CD8-positive, alpha-beta memory T cell (primary cell): ENCODE measurements at regions not wholly inside any gene's neighbourhood (a gene's known extent, or its start where the extent isn't known, plus 50 kb on each side); places are given as distances from the start of the nearest gene placed in this dataset.
"Not testable (repeated sequence)": the region's sequence is repeated elsewhere in the genome, so short reads cannot be mapped to it uniquely, and the experiment has no call there.

Experiments used
- CTCF ChIA-PET: fragments of 350-600 bp; sonication (Branson Sonifier 250); formaldehyde crosslinking; loops from one replicate; lab custom pipeline; 2021; ENCODE audit warnings: antibody characterized with exemption; lab: Charles Lee
- POLR2A ChIA-PET: fragments of 350-600 bp; sonication (Branson Sonifier 250); formaldehyde crosslinking; loops from one replicate; lab custom pipeline; 2021; ENCODE audit warnings: antibody characterized with exemption; lab: Charles Lee
- DNase-seq, 5 donors: peaks; one replicate each; pipeline versions ENCODE4 v3.0.0 to v3.0.0-alpha.2; 2020 to 2022; ENCODE audit warnings: mixed read lengths in 1 of 5
- H3K27ac ChIP-seq: one replicate; pipeline ENCODE4 v1.7.0; 2013; ENCODE audit warnings: low read depth, mild to moderate bottlenecking, low read length, moderate library complexity
- H3K27me3 ChIP-seq: 2 replicates; pipeline ENCODE4 v1.7.0; 2013; ENCODE audit warnings: low read length, mild to moderate bottlenecking; ENCODE audit not compliant: insufficient read depth, poor library complexity, severe bottlenecking
- H3K36me3 ChIP-seq: 2 replicates; pipeline ENCODE4 v1.7.0; 2013; ENCODE audit warnings: mild to moderate bottlenecking, low read length, moderate library complexity; ENCODE audit not compliant: insufficient read depth
- H3K4me1 ChIP-seq: 2 replicates; pipeline ENCODE4 v1.7.0; 2013; ENCODE audit warnings: mild to moderate bottlenecking, low read length, moderate library complexity; ENCODE audit not compliant: insufficient read depth
- H3K4me3 ChIP-seq: 2 replicates; pipeline ENCODE4 v1.7.0; 2013; ENCODE audit warnings: mild to moderate bottlenecking, low read length
- H3K9me3 ChIP-seq: 2 replicates; pipeline ENCODE4 v1.7.0; 2013; ENCODE audit warnings: mild to moderate bottlenecking, low read length
- H3K27ac Mint-ChIP-seq, 8 donors: one replicate each; pipeline ENCODE4 v1.8.0; 2020 to 2021; ENCODE audit warnings: mixed read lengths in 8 of 8, mild to moderate bottlenecking in 6 of 8, inconsistent platforms in 3 of 8, moderate library complexity in 3 of 8
- H3K27me3 Mint-ChIP-seq, 2 donors: one replicate each; pipeline ENCODE4 v1.8.0; 2020 to 2021; ENCODE audit warnings: mixed read lengths in 2 of 2, mild to moderate bottlenecking in 1 of 2, moderate library complexity in 1 of 2
- H3K36me3 Mint-ChIP-seq, 3 donors: one replicate each; pipeline ENCODE4 v1.8.0; 2020 to 2021; ENCODE audit warnings: mixed read lengths in 3 of 3, inconsistent platforms in 1 of 3, mild to moderate bottlenecking in 1 of 3
- H3K4me1 Mint-ChIP-seq, 3 donors: one replicate each; pipeline ENCODE4 v1.8.0; 2020 to 2021; ENCODE audit warnings: mixed read lengths in 3 of 3, inconsistent platforms in 1 of 3, mild to moderate bottlenecking in 1 of 3
- H3K4me3 Mint-ChIP-seq, 7 donors: one replicate each; pipeline ENCODE4 v1.8.0; 2020 to 2021; ENCODE audit warnings: mixed read lengths in 7 of 7, mild to moderate bottlenecking in 6 of 7, moderate library complexity in 4 of 7, inconsistent platforms in 2 of 7
- H3K9me3 Mint-ChIP-seq, 5 donors: one replicate each; pipeline ENCODE4 v1.8.0; 2020 to 2022; ENCODE audit warnings: mixed read lengths in 5 of 5, mild to moderate bottlenecking in 3 of 5, moderate library complexity in 2 of 5, inconsistent platforms in 1 of 5

- no peak overlapping the region for H3K27ac ChIP-seq
- peaks cover 0 to 11% (median 4%) of the 10 kb centered on the region in 5 donors for H3K9me3 Mint-ChIP-seq
- no peak overlapping the region for H3K4me3 Mint-ChIP-seq
- no peaks in the 10 kb centered on the region for H3K9me3 ChIP-seq
- no peaks in the 10 kb centered on the region for H3K36me3 ChIP-seq
- no peaks in the 10 kb centered on the region for H3K4me1 ChIP-seq
- no peak overlapping the region for H3K27ac Mint-ChIP-seq
- H3K4me1 Mint-ChIP-seq = no peaks in the 10 kb centered on the region
- H3K4me3 ChIP-seq = no peak overlapping the region
- no peaks in the 10 kb centered on the region for H3K27me3 Mint-ChIP-seq
- ChIA-PET POLR2A (no interaction called here), CTCF (no interaction called here)
- no peak for DNase-seq
- H3K27me3 ChIP-seq = no peaks in the 10 kb centered on the region
- no peaks in the 10 kb centered on the region for H3K36me3 Mint-ChIP-seq
Observed at GRCh38 chr2:66103581-66103980, 331.3 kb upstream of the MEIS1 start.

GRCh38 chr2:66101206-66101605 lies 333.7 kb upstream of the MEIS1 start:
- Mint-ChIP-seq H3K4me3 (no peak overlapping the region), H3K36me3 (no peaks in the 10 kb centered on the region), H3K4me1 (no peaks in the 10 kb centered on the region), H3K27ac (no peak overlapping the region), H3K9me3 (peaks cover 0 to 10% (median 5%) of the 10 kb centered on the region in 5 donors), H3K27me3 (no peaks in the 10 kb centered on the region)
- H3K36me3 ChIP-seq = no peaks in the 10 kb centered on the region
- no peaks in the 10 kb centered on the region for H3K27me3 ChIP-seq
- no peaks in the 10 kb centered on the region for H3K4me1 ChIP-seq
- H3K4me3 ChIP-seq = no peak overlapping the region
- ChIA-PET CTCF (no interaction called here), POLR2A (no interaction called here)
- DNase-seq = no peak
- H3K27ac ChIP-seq = no peak overlapping the region
- no peaks in the 10 kb centered on the region for H3K9me3 ChIP-seq

DNA sequence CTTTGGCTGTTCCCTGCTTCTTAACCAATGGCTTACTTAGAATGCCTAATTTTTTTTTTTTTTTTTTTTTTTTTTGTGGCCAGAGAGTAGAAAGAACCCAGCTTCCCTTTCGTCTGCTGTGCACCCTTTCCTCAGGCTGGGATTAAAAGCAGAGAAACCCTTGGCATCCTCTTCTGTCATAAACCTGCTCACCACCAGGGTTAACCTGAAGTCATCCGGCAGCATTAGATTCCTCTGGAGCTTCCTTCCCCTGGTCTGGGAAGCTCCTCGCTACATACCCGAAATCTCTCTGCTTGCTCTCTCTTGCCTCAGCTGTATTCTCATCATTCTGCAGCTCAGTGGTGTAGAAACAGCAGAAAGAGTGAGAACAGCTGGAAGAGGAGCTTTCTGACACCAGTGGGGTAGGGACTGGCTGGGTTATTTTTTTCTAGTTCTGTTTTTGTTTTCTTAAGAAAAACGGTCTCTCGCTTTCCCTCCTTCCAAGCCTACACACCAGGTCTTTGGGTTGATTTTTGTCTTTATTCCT lies 339.0 kb upstream of the MEIS1 start:
- Mint-ChIP-seq H3K4me3 (no peak overlapping the region), H3K4me1 (no peaks in the 10 kb centered on the region), H3K9me3 (peaks cover 3 to 10% (median 5%) of the 10 kb centered on the region in 5 donors), H3K27me3 (no peaks in the 10 kb centered on the region), H3K27ac (no peak overlapping the region), H3K36me3 (no peaks in the 10 kb centered on the region)
- no peaks in the 10 kb centered on the region for H3K36me3 ChIP-seq
- DNase-seq = no peak
- ChIA-PET POLR2A (no interaction called here), CTCF (no interaction called here)
- no peaks in the 10 kb centered on the region for H3K27me3 ChIP-seq
- H3K4me3 ChIP-seq = no peak overlapping the region
- H3K9me3 ChIP-seq = no peaks in the 10 kb centered on the region
- no peak overlapping the region for H3K27ac ChIP-seq
- H3K4me1 ChIP-seq = no peaks in the 10 kb centered on the region

DNA sequence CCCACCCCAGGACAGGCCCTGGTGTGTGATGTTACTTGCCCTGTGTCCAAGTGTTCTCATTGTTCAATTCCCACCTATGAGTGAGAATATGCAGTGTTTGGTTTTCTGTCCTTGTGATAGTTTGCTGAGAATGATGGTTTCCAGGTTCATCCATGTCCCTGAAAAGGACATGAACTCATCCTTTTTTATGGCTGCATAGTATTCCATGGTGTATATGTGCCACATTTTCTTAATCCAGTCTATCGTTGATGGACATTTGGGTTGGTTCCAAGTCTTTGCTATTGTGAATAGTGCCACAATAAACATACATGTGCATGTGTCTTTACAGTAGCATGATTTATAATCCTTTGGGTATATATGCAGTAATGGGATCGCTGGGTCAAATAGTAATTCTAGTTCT lies 340.2 kb upstream of the MEIS1 start:
- POLR2A ChIA-PET, H3K4me1 ChIP-seq, H3K27me3 Mint-ChIP-seq, H3K27me3 ChIP-seq, H3K4me3 ChIP-seq, H3K36me3 Mint-ChIP-seq, H3K36me3 ChIP-seq, H3K27ac ChIP-seq, H3K4me3 Mint-ChIP-seq, H3K4me1 Mint-ChIP-seq, DNase-seq, H3K27ac Mint-ChIP-seq, CTCF ChIA-PET, H3K9me3 ChIP-seq: not testable (repeated sequence)
- peaks cover 3 to 13% (median 11%) of the 10 kb centered on the region in 5 donors for H3K9me3 Mint-ChIP-seq

DNA sequence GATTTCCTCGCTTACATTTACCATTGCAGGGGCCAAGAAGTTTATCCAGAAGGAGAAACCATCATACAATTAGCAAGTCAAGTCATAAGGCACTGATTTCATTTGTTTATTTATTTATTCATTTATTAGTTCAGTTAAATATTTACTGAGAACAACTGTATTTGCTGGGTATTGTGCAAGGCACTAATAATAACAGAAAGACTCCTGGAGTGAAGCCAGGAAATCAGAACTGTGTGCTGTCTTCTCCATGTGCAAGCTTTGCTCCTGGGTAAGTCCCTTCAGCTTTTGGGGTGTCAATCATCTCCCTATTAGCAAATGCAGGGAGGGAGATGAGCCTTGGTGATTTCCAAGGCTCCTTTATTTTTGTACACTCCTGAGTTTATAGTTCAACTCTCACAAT lies 341.6 kb upstream of the MEIS1 start:
- Mint-ChIP-seq H3K9me3 (peaks cover 3 to 22% (median 13%) of the 10 kb centered on the region in 5 donors), H3K27ac (no peak overlapping the region), H3K36me3 (no peaks in the 10 kb centered on the region), H3K4me1 (no peaks in the 10 kb centered on the region), H3K4me3 (no peak overlapping the region), H3K27me3 (no peaks in the 10 kb centered on the region)
- CTCF ChIA-PET = no interaction called here
- Histone ChIP-seq H3K9me3 (no peaks in the 10 kb centered on the region), H3K27me3 (no peaks in the 10 kb centered on the region), H3K4me1 (no peaks in the 10 kb centered on the region), H3K27ac (no peak overlapping the region), H3K4me3 (no peak overlapping the region), H3K36me3 (no peaks in the 10 kb centered on the region)
- POLR2A ChIA-PET = no interaction called here
- DNase-seq = no peak

DNA sequence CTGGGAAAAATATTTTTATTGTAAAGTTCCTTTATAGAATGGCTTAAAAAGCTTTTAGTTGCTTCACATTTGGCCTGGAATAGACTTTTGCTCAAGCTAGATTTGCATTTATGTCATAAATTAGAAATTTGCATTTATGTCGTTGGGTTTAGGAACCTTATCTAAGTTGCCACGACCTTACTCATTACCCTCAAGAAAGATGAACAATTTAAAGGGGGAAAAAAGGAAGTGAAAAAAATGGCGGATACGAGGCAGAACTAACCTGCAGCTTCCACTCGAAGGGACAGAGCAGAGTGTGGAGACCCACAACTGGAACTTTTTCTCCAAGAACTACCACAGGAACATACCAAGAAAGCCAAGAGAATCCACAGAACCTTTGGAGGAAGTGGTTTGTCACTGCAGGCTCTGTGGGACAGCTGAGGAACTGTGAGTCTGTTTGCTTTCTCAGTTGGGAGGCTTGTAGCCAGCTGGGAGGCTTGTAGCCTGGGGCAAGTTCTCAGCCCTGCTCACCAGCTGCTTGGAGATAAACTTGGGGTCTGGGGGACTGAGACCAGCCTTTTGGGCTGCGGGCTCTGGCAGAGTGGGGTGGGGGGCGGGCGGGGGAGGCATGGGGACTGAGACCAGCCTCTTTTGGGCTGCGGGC lies 349.9 kb upstream of the MEIS1 start:
- Histone ChIP-seq H3K4me1 (no peaks in the 10 kb centered on the region), H3K27ac (no peak overlapping the region), H3K36me3 (no peaks in the 10 kb centered on the region), H3K4me3 (no peak overlapping the region), H3K9me3 (no peaks in the 10 kb centered on the region), H3K27me3 (no peaks in the 10 kb centered on the region)
- H3K36me3 Mint-ChIP-seq = no peaks in the 10 kb centered on the region
- H3K27me3 Mint-ChIP-seq = peaks cover 0 to 2% of the 10 kb centered on the region in 2 donors
- H3K9me3 Mint-ChIP-seq = peaks cover 4 to 26% (median 11%) of the 10 kb centered on the region in 5 donors
- H3K4me3 Mint-ChIP-seq = no peak overlapping the region
- DNase-seq = no peak
- no peaks in the 10 kb centered on the region for H3K4me1 Mint-ChIP-seq
- CTCF ChIA-PET = no interaction called here
- H3K27ac Mint-ChIP-seq = no peak overlapping the region
- POLR2A ChIA-PET = no interaction called here

- no peak for DNase-seq
- Histone ChIP-seq H3K4me1 (no peaks in the 10 kb centered on the region), H3K27me3 (no peaks in the 10 kb centered on the region), H3K27ac (no peak overlapping the region), H3K36me3 (no peaks in the 10 kb centered on the region), H3K9me3 (no peaks in the 10 kb centered on the region), H3K4me3 (no peak overlapping the region)
- Mint-ChIP-seq H3K9me3 (peaks cover 0 to 17% (median 6%) of the 10 kb centered on the region in 5 donors), H3K27me3 (peaks cover 0 to 2% of the 10 kb centered on the region in 2 donors), H3K4me3 (no peak overlapping the region), H3K27ac (no peak overlapping the region), H3K36me3 (no peaks in the 10 kb centered on the region), H3K4me1 (no peaks in the 10 kb centered on the region)
- ChIA-PET POLR2A (no interaction called here), CTCF (no interaction called here)
Observed at GRCh38 chr2:66082581-66082980, 352.3 kb upstream of the MEIS1 start.

- no peaks in the 10 kb centered on the region for H3K36me3 ChIP-seq
- H3K4me3 Mint-ChIP-seq = no peak overlapping the region
- no peak overlapping the region for H3K27ac Mint-ChIP-seq
- no peaks in the 10 kb centered on the region for H3K4me1 ChIP-seq
- no peak for DNase-seq
- POLR2A ChIA-PET = no interaction called here
- H3K9me3 ChIP-seq = no peaks in the 10 kb centered on the region
- no peaks in the 10 kb centered on the region for H3K36me3 Mint-ChIP-seq
- CTCF ChIA-PET = no interaction called here
- H3K27ac ChIP-seq = no peak overlapping the region
- peaks cover 0 to 5% (median 4%) of the 10 kb centered on the region in 5 donors for H3K9me3 Mint-ChIP-seq
- no peak overlapping the region for H3K4me3 ChIP-seq
- H3K4me1 Mint-ChIP-seq = no peaks in the 10 kb centered on the region
- H3K27me3 Mint-ChIP-seq = peaks cover 0 to 2% of the 10 kb centered on the region in 2 donors
- H3K27me3 ChIP-seq = no peaks in the 10 kb centered on the region
Observed at GRCh38 chr2:66080127-66080526, 354.8 kb upstream of the MEIS1 start.
